CD4-positive, alpha-beta T cell (primary cell): ENCODE measurements at regions not wholly inside any gene's neighbourhood (a gene's known extent, or its start where the extent isn't known, plus 50 kb on each side); places are given as distances from the start of the nearest gene placed in this dataset.

ENCODE experiments used
- ATAC-seq: fragments of 200-7000 bp; cut with Tn5 transposase; one replicate; pipeline ENCODE4 v1.10.0; 2022; ENCODE audit warnings: mild to moderate bottlenecking; ENCODE audit not compliant: poor library complexity
- CTCF ChIA-PET: fragments of 350-600 bp; sonication (Branson Sonifier 250); formaldehyde crosslinking; loops from one replicate; lab custom pipeline; 2021; ENCODE audit warnings: antibody characterized with exemption, inconsistent platforms; lab: Charles Lee
- POLR2A ChIA-PET: fragments of 350-600 bp; sonication (Branson Sonifier 250); formaldehyde crosslinking; loops from one replicate; lab custom pipeline; 2021; ENCODE audit warnings: antibody characterized with exemption, inconsistent platforms; lab: Charles Lee
- DNase-seq, 14 experiments: peaks; one replicate each; pipeline ENCODE4 v3.0.0-alpha.2; 2013 to 2020; ENCODE audit warnings: mixed read lengths in 2 of 14
- H3K27ac ChIP-seq, 2 donors: one replicate each; pipeline versions ENCODE4 v1.5.1 to v1.7.0; 2013; ENCODE audit warnings: low read length in 2 of 2, low read depth in 1 of 2, mild to moderate bottlenecking in 1 of 2
- H3K27me3 ChIP-seq, 2 experiments: 1 replicate in 1 of 2; 2 replicates in 1 of 2; pipeline versions ENCODE4 v1.6.1 to v1.7.0; 2013; ENCODE audit warnings: low read length in 2 of 2, control low read depth in 1 of 2, mild to moderate bottlenecking in 1 of 2, moderate library complexity in 1 of 2; ENCODE audit not compliant: insufficient read depth in 2 of 2, control insufficient read depth in 1 of 2
- H3K36me3 ChIP-seq: one replicate; pipeline ENCODE4 v1.6.1; 2013; ENCODE audit warnings: low read length, control low read depth; ENCODE audit not compliant: insufficient read depth
- H3K4me1 ChIP-seq: one replicate; pipeline ENCODE4 v1.6.1; 2013; ENCODE audit warnings: low read length, control low read depth; ENCODE audit not compliant: insufficient read depth
- H3K4me3 ChIP-seq: one replicate; pipeline ENCODE4 v1.5.1; 2013; ENCODE audit warnings: mild to moderate bottlenecking, low read length, moderate library complexity
- H3K9me3 ChIP-seq, 2 experiments: 1 replicate in 1 of 2; 2 replicates in 1 of 2; pipeline versions ENCODE4 v1.6.1 to v1.7.0; 2013; ENCODE audit warnings: low read length in 2 of 2, mild to moderate bottlenecking in 2 of 2, control low read depth in 1 of 2, moderate library complexity in 1 of 2; ENCODE audit not compliant: control insufficient read depth in 1 of 2, insufficient read depth in 1 of 2
- H3K27ac Mint-ChIP-seq: one replicate; pipeline ENCODE4 v1.8.0; 2020; ENCODE audit warnings: mixed read lengths
- H3K27me3 Mint-ChIP-seq: one replicate; pipeline ENCODE4 v1.8.0; 2021; ENCODE audit warnings: mixed read lengths
- H3K36me3 Mint-ChIP-seq: one replicate; pipeline ENCODE4 v1.8.0; 2021; ENCODE audit warnings: low read depth, mixed read lengths
- H3K4me1 Mint-ChIP-seq: one replicate; pipeline ENCODE4 v1.8.0; 2021; ENCODE audit warnings: low read depth, mixed read lengths
- H3K4me3 Mint-ChIP-seq: one replicate; pipeline ENCODE4 v1.8.0; 2020; ENCODE audit warnings: mild to moderate bottlenecking, mixed read lengths
- H3K9me3 Mint-ChIP-seq: one replicate; pipeline ENCODE4 v1.8.0; 2020; ENCODE audit warnings: mixed read lengths
- intact Hi-C, 2 experiments: fragments of 100-400 bp; cut with DNase I in 1 of 2; cut with micrococcal nuclease in 1 of 2; formaldehyde crosslinking; loops; one replicate each; pipeline versions ENCODE4 v1.15.1 to v1.9.0; 2023 to 2025; cut with DNase I, micrococcal nuclease
- TF ChIP-seq, protein P1 (sequence below): fragments of 200-600 bp; IDR thresholded peaks from one replicate; pipeline ENCODE4 v1.8.0; 2022; ENCODE audit warnings: antibody characterized with exemption, mild to moderate bottlenecking

DNA sequence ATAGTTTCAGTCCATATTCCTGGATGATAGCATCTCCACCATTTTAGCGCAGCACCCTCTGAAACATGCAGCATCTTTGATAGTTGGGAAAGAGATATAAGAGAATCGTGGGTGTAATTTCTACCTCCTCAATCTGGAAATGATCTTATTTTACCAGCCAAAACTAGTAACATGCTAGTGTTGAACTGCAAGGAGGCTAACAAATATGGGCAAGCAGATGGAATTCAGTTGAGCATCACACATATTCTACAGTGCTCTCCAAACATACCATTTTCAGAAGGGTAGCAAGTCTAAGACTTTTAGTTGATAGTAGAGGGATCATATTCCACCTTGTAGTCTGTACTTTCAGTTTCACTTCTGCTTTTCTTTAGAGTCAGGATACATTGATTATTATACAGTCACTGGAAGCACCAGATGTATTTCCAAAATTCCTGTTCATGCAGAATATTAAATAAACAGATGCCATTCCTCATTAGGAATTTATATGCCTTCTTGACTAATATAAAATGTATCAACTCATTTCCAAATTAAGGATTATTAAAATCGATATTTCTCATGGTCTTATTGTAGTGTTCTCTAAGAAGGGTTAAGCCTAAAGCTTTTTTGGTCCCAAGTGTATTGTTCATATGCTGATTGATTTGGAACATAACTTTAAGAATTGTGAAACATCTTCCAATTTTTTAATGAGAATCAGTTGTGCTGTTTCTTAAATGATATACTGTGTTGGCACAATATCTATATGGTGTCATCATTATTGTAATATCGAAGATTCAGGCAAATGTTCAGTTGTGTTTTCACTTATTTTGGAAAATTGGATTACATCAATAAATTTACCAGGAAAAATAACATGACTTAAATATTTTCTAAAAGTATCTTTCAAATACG, 362.0 kb downstream of the CENPW start:
- ChIA-PET POLR2A (no interaction called here), CTCF (interaction anchor here (0.7 kb wide), 1 partner anchor 331 kb away, joined by 3 read pairs; no protein-coding TSS in a partner anchor)
- Histone ChIP-seq H3K4me3 (no peak overlapping the region), H3K4me1 (no peaks in the 10 kb centered on the region), H3K27me3 (no peaks in the 10 kb centered on the region), H3K36me3 (no peaks in the 10 kb centered on the region), H3K27ac (no peak overlapping the region), H3K9me3 (no peaks in the 10 kb centered on the region)
- no peak for DNase-seq
- no peak overlapping the region for H3K4me3 Mint-ChIP-seq
- H3K36me3 Mint-ChIP-seq: no peaks in the 10 kb centered on the region
- H3K27me3 Mint-ChIP-seq: no peaks in the 10 kb centered on the region
- no peaks in the 10 kb centered on the region for H3K9me3 Mint-ChIP-seq
- no peak overlapping the region for H3K27ac Mint-ChIP-seq
- TF ChIP-seq, protein P1, sequence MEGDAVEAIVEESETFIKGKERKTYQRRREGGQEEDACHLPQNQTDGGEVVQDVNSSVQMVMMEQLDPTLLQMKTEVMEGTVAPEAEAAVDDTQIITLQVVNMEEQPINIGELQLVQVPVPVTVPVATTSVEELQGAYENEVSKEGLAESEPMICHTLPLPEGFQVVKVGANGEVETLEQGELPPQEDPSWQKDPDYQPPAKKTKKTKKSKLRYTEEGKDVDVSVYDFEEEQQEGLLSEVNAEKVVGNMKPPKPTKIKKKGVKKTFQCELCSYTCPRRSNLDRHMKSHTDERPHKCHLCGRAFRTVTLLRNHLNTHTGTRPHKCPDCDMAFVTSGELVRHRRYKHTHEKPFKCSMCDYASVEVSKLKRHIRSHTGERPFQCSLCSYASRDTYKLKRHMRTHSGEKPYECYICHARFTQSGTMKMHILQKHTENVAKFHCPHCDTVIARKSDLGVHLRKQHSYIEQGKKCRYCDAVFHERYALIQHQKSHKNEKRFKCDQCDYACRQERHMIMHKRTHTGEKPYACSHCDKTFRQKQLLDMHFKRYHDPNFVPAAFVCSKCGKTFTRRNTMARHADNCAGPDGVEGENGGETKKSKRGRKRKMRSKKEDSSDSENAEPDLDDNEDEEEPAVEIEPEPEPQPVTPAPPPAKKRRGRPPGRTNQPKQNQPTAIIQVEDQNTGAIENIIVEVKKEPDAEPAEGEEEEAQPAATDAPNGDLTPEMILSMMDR: no peak
- H3K4me1 Mint-ChIP-seq: peaks cover 4% of the 10 kb centered on the region
- intact Hi-C loops: no loop called here
- ATAC-seq: no peak

DNA sequence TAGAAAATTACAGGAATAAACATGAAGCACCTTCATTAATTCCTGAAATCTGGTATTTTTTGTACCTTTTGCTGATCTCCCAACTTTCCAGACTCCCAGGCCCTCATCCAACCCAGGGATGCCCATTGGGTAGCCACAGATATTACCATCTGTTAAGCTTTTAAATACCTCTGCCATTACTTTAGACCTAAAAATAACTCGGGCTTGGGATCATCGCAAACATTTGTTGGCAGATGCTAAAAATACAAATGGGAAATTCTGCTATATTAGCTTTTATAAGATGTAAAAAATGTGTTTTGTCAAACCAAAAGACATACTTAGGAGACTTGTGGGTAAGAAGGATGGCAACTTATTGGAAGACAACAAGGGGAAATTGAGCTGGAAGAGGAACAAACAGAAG, 376.1 kb downstream of the CENPW start:
- Mint-ChIP-seq H3K27ac (no peak overlapping the region), H3K27me3 (no peaks in the 10 kb centered on the region), H3K9me3 (no peaks in the 10 kb centered on the region), H3K4me3 (no peak overlapping the region), H3K36me3 (no peaks in the 10 kb centered on the region), H3K4me1 (no peaks in the 10 kb centered on the region)
- ChIA-PET CTCF (no interaction called here), POLR2A (no interaction called here)
- DNase-seq (no peak), ATAC-seq (no peak)
- Histone ChIP-seq H3K27ac (no peak overlapping the region), H3K36me3 (no peaks in the 10 kb centered on the region), H3K9me3 (no peaks in the 10 kb centered on the region), H3K4me3 (no peak overlapping the region), H3K4me1 (no peaks in the 10 kb centered on the region), H3K27me3 (no peaks in the 10 kb centered on the region)
- intact Hi-C loops: no loop called here
- TF ChIP-seq, protein P1: no peak

DNA sequence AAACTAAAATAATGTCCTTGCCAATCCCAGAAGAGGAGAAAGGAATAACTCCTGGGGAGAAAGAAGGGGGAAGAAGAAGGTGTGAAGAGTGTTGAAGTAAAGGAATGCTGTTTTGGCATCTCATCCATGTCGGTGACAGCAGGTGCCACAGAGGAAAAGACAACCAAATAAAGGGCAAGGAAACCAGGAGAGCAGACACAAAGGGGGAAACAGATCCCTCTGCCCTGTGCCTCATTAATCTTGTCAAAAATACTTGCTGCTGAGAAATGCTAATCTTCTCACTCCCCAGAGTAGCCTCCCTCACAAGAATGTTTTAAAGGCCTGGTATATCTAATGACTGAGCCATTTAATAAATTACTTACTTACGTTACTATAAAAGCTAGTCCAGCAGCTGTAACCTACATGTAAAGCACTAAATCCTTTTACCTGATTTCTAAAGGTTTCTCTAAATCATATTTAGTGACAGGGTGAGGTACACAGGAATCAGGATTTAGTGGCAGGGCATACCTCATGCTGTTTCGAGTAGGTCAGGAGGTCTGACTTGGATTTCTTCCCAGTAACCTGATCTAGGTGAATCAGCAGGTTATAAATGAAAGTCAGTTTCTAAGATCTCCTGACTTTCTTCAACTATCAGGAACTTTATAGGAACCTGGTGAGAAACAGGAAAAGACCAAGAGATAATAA, 377.1 kb downstream of the CENPW start:
- no peak overlapping the region for H3K4me3 Mint-ChIP-seq
- H3K27me3 Mint-ChIP-seq: no peaks in the 10 kb centered on the region
- no peaks in the 10 kb centered on the region for H3K4me1 Mint-ChIP-seq
- intact Hi-C loops: no loop called here
- H3K4me1 ChIP-seq: no peaks in the 10 kb centered on the region
- DNase-seq (no peak), ATAC-seq (no peak)
- no peak overlapping the region for H3K27ac ChIP-seq
- TF ChIP-seq, protein P1: no peak
- ChIA-PET POLR2A (no interaction called here), CTCF (no interaction called here)
- H3K36me3 ChIP-seq: no peaks in the 10 kb centered on the region
- no peaks in the 10 kb centered on the region for H3K9me3 Mint-ChIP-seq
- no peaks in the 10 kb centered on the region for H3K27me3 ChIP-seq
- no peaks in the 10 kb centered on the region for H3K36me3 Mint-ChIP-seq
- no peak overlapping the region for H3K4me3 ChIP-seq
- H3K27ac Mint-ChIP-seq: no peak overlapping the region
- no peaks in the 10 kb centered on the region for H3K9me3 ChIP-seq
